NCI-H1092 (cell line): ENCODE measurements at regions not wholly inside any gene's neighbourhood (a gene's known extent, or its start where the extent isn't known, plus 50 kb on each side); places are given as distances from the start of the nearest gene placed in this dataset.
"Not testable (repeated sequence)": the region's sequence is repeated elsewhere in the genome, so short reads cannot be mapped to it uniquely, and the experiment has no call there.

Experiments
- DNase-seq: peaks from one replicate; lab custom pipeline; 2025; lab: John Stamatoyannopoulos, UW

- DNase-seq, result no peak
These were observed 1005.2 kb downstream of the CCSER2 start for GRCh38 chr10:85333594-85333993.

GRCh38 chr10:85362401-85362800 lies 1004.2 kb downstream of the GRID1 start:
- no peak for DNase-seq

- no peak for DNase-seq
These were observed 989.4 kb downstream of the GRID1 start for GRCh38 chr10:85377029-85377806.

GRCh38 chr10:85379338-85379737 lies 987.3 kb downstream of the GRID1 start:
- DNase-seq, result no peak

- no peak for DNase-seq
These were observed 965.5 kb downstream of the GRID1 start for GRCh38 chr10:85400981-85401695.

GRCh38 chr10:85402541-85402940 lies 964.1 kb downstream of the GRID1 start:
- DNase-seq, result no peak

- DNase-seq, result no peak
These were observed 959.5 kb downstream of the GRID1 start for GRCh38 chr10:85407088-85407487.

GRCh38 chr10:85408388-85408787 lies 958.2 kb downstream of the GRID1 start:
- DNase-seq, result no peak

- not testable (repeated sequence) for DNase-seq
These were observed 956.0 kb downstream of the GRID1 start for GRCh38 chr10:85410586-85410985.

- no peak for DNase-seq
These were observed 953.0 kb downstream of the GRID1 start for GRCh38 chr10:85413570-85413969.

GRCh38 chr10:85420501-85421191 lies 945.9 kb downstream of the GRID1 start:
- DNase-seq, result no peak

GRCh38 chr10:85421421-85421820 lies 945.2 kb downstream of the GRID1 start:
- no peak for DNase-seq

- DNase-seq, result no peak
These were observed 937.5 kb downstream of the GRID1 start for GRCh38 chr10:85429126-85429525.

- no peak for DNase-seq
These were observed 935.6 kb downstream of the GRID1 start for GRCh38 chr10:85430991-85431390.

GRCh38 chr10:85433248-85433647 lies 933.3 kb downstream of the GRID1 start:
- DNase-seq, result no peak

GRCh38 chr10:85444868-85445267 lies 921.7 kb downstream of the GRID1 start:
- DNase-seq, result no peak

GRCh38 chr10:85445702-85446101 lies 920.9 kb downstream of the GRID1 start:
- no peak for DNase-seq

GRCh38 chr10:85446827-85447226 lies 919.8 kb downstream of the GRID1 start:
- no peak for DNase-seq

- DNase-seq, result no peak
These were observed 918.9 kb downstream of the GRID1 start for GRCh38 chr10:85447690-85448089.

- DNase-seq, result no peak
These were observed 917.9 kb downstream of the GRID1 start for GRCh38 chr10:85448716-85449115.

- no peak for DNase-seq
These were observed 912.2 kb downstream of the GRID1 start for GRCh38 chr10:85454386-85454785.

- DNase-seq, result no peak
These were observed 909.4 kb downstream of the GRID1 start for GRCh38 chr10:85457191-85457590.

GRCh38 chr10:85458324-85458723 lies 908.3 kb downstream of the GRID1 start:
- DNase-seq, result no peak
